GM12878 (cell line): ENCODE measurements at regions not wholly inside any gene's neighbourhood (a gene's known extent, or its start where the extent isn't known, plus 50 kb on each side); places are given as distances from the start of the nearest gene placed in this dataset.

Source experiments
- ATAC-seq: fragments of 200-7000 bp; cut with Tn5 transposase; 3 replicates; pipeline ENCODE4 v1.9.1; 2020; ENCODE audit warnings: mild to moderate bottlenecking, moderate library complexity
- BruUV-seq: library from RNA; stranded (reverse); fragments of 400-500 nt; replicated peaks from 2 replicates; lab custom pipeline; 2021; lab: Mats Ljungman, UMichigan
- CTCF ChIA-PET: fragments of 300-600 bp; sonication (Branson Sonifier 250); formaldehyde crosslinking; extraction: SDS; loops from one replicate; lab custom pipeline; 2021; ENCODE audit warnings: inconsistent platforms; lab: Yijun Ruan, JAX
- POLR2A ChIA-PET: fragments of 350-600 bp; formaldehyde crosslinking; extraction: SDS; loops from one replicate; lab custom pipeline; 2021; ENCODE audit warnings: inconsistent platforms; lab: Charles Lee
- RAD21 ChIA-PET: fragments of 300-600 bp; sonication (Branson Sonifier 250); formaldehyde crosslinking; loops from one replicate; lab custom pipeline; 2023; ENCODE audit warnings: antibody characterized with exemption; ENCODE audit not compliant: unreplicated experiment; lab: Charles Lee
- SMC1A ChIA-PET: fragments of 300-600 bp; sonication (Branson Sonifier 250); formaldehyde crosslinking; loops from one replicate; lab custom pipeline; 2023; ENCODE audit not compliant: unreplicated experiment, uncharacterized antibody; lab: Charles Lee
- DNase-seq: peaks from one replicate; pipeline ENCODE4 v3.0.0-alpha.2; 2011; ENCODE audit warnings: low read depth, low spot score
- FAIRE-seq: peaks from 3 replicates; lab custom pipeline; 2011; peaks lifted over from hg19 to GRCh38; lab: Jason Lieb, UNC
- H2AFZ ChIP-seq: 2 replicates; pipeline ENCODE4 v1.6.0; 2011; ENCODE audit warnings: low read depth, low read length, control low read depth; ENCODE audit not compliant: control insufficient read depth
- H3K27ac ChIP-seq: 2 replicates; pipeline ENCODE4 v1.5.1; 2011; ENCODE audit warnings: control low read depth; ENCODE audit not compliant: control insufficient read depth, insufficient read depth
- H3K27me3 ChIP-seq, 2 experiments: replicated peaks in 1 of 2; 2 replicates each; pipeline versions ENCODE4 v1.6.0 to v1.6.1; 2011; ENCODE audit warnings: low read length in 1 of 2; ENCODE audit not compliant: control insufficient read depth in 2 of 2, insufficient read depth in 2 of 2
- H3K36me3 ChIP-seq, 2 experiments: 2 replicates each; pipeline ENCODE4 v1.5.1; 2011; ENCODE audit warnings: low read length in 1 of 2; ENCODE audit not compliant: control insufficient read depth in 2 of 2, insufficient read depth in 2 of 2
- H3K4me1 ChIP-seq: 2 replicates; pipeline ENCODE4 v1.6.1; 2011; ENCODE audit warnings: mild to moderate bottlenecking, low read length, moderate library complexity, mixed read lengths; ENCODE audit not compliant: control insufficient read depth, insufficient read depth
- H3K4me2 ChIP-seq: 2 replicates; pipeline ENCODE4 v1.6.0; 2011; ENCODE audit warnings: control low read depth; ENCODE audit not compliant: control insufficient read depth, insufficient read depth
- H3K4me3 ChIP-seq: fragments of 200-600 bp; sonication (generic); 2 replicates; pipeline ENCODE4 v1.5.1; 2016
- H3K79me2 ChIP-seq: 2 replicates; pipeline ENCODE4 v1.6.0; 2011; ENCODE audit warnings: low read length; ENCODE audit not compliant: control insufficient read depth, insufficient read depth
- H3K9ac ChIP-seq: 2 replicates; pipeline ENCODE4 v1.8.0; 2011; ENCODE audit warnings: low read length, control low read depth, mixed read lengths; ENCODE audit not compliant: control insufficient read depth, insufficient read depth
- H3K9me3 ChIP-seq: replicated peaks from 3 replicates; pipeline ENCODE4 v1.5.1; 2011; ENCODE audit warnings: mild to moderate bottlenecking, low read length; ENCODE audit not compliant: control insufficient read depth, insufficient read depth
- H4K20me1 ChIP-seq: 2 replicates; pipeline ENCODE4 v1.6.0; 2011; ENCODE audit not compliant: control insufficient read depth, insufficient read depth
- MTA3 ChIP-seq: IDR thresholded peaks from 2 replicates; pipeline ENCODE4 v1.6.1; 2012; ENCODE audit warnings: low read length, inconsistent platforms, borderline replicate concordance
- RUNX3 ChIP-seq: IDR thresholded peaks from 2 replicates; pipeline ENCODE4 v1.6.1; 2012; ENCODE audit warnings: low read length, inconsistent platforms
- SMAD5 ChIP-seq: IDR thresholded peaks from 2 replicates; pipeline ENCODE4 v1.6.1; 2016; ENCODE audit warnings: antibody characterized with exemption, low read depth
- TCF12 ChIP-seq: IDR thresholded peaks from 2 replicates; pipeline ENCODE4 v1.6.1; 2011; ENCODE audit warnings: low read depth, mild to moderate bottlenecking, low read length
- WRNIP1 ChIP-seq: IDR thresholded peaks from 2 replicates; pipeline ENCODE4 v1.6.1; 2011; ENCODE audit warnings: low read depth, low read length, improper control_type of control experiment, borderline replicate concordance
- WGBS: methylation state at CpG from one replicate; pipeline ENCODE4 v1.1.6; 2016; ENCODE audit warnings: low lambda C conversion rate; ENCODE audit not compliant: insufficient replicate concordance, insufficient coverage; ENCODE audit errors: missing lambda C conversion rate; 5-methylcytosine and 5-hydroxymethylcytosine counted together
- in situ Hi-C: fragments of 300-500 bp; cut with MboI; formaldehyde crosslinking; loops from 9 replicates; pipeline ENCODE4 v1.14.3; 2018; ENCODE audit warnings: mixed read lengths
- intact Hi-C: fragments of 100-400 bp; cut with micrococcal nuclease; formaldehyde crosslinking; loops from one replicate; pipeline ENCODE4 v1.14.2; 2022; ENCODE audit not compliant: unreplicated experiment

- no peaks in the 10 kb centered on the region for H3K27me3 ChIP-seq
- H3K4me2 ChIP-seq = no peak overlapping the region
- RAD21 ChIA-PET = no interaction called here
- no peaks in the 10 kb centered on the region for H4K20me1 ChIP-seq
- no peak for DNase-seq
- in situ Hi-C loops = no loop called here
- H3K79me2 ChIP-seq = no peaks in the 10 kb centered on the region
- SMC1A ChIA-PET = no interaction called here
- no TSS peak for BruUV-seq
- intact Hi-C loops = no loop called here
- CTCF ChIA-PET = no interaction called here
- POLR2A ChIA-PET = no interaction called here
- no peaks in the 10 kb centered on the region for H3K4me1 ChIP-seq
- no peak overlapping the region for H3K9ac ChIP-seq
- no peaks in the 10 kb centered on the region for H3K9me3 ChIP-seq
- 1% methylated on average over 3 of the region's 3 CpGs for WGBS
- no peak overlapping the region for H3K27ac ChIP-seq
- ATAC-seq = no peak
- TF ChIP-seq RUNX3 = no peak
- TF ChIP-seq MTA3 = no peak
- H3K36me3 ChIP-seq = no peaks in the 10 kb centered on the region
- FAIRE-seq = no peak
- H3K4me3 ChIP-seq = no peak overlapping the region
- H2AFZ ChIP-seq = no peak overlapping the region
These were observed 158.7 kb upstream of the ROBO1 start for GRCh38 chr3:79926522-79926921.

DNA sequence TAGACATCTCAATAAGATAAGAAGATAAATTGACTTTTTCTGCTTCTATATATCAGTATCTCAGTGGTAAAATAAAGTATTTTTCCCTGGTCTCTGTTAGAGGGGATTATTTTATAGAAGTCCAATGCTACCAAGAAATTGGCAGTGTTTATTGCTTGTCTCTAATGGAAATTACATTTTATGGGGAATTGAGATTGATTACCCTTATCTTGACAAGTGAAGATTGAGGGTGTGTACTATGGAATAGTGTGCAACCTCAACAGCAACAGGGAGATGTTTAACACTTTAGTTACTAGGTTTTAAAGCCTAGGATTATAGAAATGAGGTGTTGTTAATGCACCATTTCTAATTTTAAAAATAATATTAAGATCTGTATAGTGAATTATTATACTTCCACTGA is 154.8 kb upstream of the ROBO1 start:
- SMC1A ChIA-PET = no interaction called here
- in situ Hi-C loops = no loop called here
- POLR2A ChIA-PET = no interaction called here
- CTCF ChIA-PET = no interaction called here
- H4K20me1 ChIP-seq = no peaks in the 10 kb centered on the region
- BruUV-seq = no TSS peak
- TF ChIP-seq WRNIP1 = no peak
- TF ChIP-seq SMAD5 = no peak
- TF ChIP-seq TCF12 = no peak
- no peaks in the 10 kb centered on the region for H3K27me3 ChIP-seq
- no peaks in the 10 kb centered on the region for H3K79me2 ChIP-seq
- no peak overlapping the region for H3K4me2 ChIP-seq
- no peak overlapping the region for H2AFZ ChIP-seq
- RAD21 ChIA-PET = no interaction called here
- ATAC-seq = no peak
- no peaks in the 10 kb centered on the region for H3K4me1 ChIP-seq
- no peak for DNase-seq
- H3K9me3 ChIP-seq = no peaks in the 10 kb centered on the region
- intact Hi-C loops = no loop called here
- H3K9ac ChIP-seq = no peak overlapping the region
- FAIRE-seq = no peak
- no peaks in the 10 kb centered on the region for H3K36me3 ChIP-seq
- H3K27ac ChIP-seq = no peak overlapping the region
- no peak overlapping the region for H3K4me3 ChIP-seq
